ENCODE measurements at regions not wholly inside any gene's neighbourhood (a gene's known extent, or its start where the extent isn't known, plus 50 kb on each side); places are given as distances from the start of the nearest gene placed in this dataset.
"Not testable (repeated sequence)": the region's sequence is repeated elsewhere in the genome, so short reads cannot be mapped to it uniquely, and the experiment has no call there.

DNA sequence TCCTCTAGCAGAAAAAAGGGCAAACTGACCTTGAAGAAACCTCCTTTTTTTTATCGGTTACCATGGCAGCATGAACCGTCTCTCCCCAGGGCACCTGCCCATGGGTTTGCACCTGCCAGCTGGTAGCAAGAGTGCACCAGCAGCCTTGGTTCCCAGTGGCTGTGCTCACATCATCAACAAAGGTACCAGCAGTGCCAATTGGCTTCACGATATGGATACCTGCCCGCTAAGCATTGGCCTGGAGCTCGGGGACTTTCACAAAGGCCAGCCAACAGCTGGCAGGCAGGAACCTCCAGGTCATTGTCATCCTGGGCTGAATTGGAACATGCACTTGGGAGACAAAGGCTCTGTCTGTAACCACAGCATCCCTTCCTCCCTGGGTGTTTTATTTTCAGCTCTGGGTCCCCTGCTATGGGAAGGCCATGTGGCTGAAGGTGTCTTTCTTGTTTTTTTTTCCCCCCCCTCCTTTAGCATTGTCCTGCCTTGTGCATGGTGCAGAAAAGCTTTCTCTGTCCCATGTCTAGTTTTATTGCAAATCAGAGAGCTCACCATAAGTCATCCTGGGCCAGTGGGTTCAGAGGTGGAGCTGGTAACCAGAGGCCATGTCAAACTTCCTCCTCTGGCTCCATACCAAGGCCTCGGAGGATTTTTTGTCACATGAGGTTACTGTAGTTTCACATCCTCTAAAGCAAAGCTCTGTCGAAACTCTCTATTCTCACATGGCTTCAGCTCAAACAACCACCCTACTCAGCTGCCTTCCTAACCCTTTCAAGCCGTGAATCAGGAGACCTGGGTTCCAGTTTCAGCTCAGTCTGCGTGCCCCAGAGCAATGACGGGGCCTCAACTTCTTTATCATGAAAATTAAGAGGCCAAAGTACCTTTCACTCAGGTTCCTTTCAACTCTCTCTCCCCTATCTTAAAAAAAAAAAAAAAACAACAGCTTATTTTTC lies 145.5 kb upstream of the MAP3K1 start:
- DNase-seq (ENCODE audit: low read depth) = peak; percentile 61
- TF ChIP-seq, protein P1, sequence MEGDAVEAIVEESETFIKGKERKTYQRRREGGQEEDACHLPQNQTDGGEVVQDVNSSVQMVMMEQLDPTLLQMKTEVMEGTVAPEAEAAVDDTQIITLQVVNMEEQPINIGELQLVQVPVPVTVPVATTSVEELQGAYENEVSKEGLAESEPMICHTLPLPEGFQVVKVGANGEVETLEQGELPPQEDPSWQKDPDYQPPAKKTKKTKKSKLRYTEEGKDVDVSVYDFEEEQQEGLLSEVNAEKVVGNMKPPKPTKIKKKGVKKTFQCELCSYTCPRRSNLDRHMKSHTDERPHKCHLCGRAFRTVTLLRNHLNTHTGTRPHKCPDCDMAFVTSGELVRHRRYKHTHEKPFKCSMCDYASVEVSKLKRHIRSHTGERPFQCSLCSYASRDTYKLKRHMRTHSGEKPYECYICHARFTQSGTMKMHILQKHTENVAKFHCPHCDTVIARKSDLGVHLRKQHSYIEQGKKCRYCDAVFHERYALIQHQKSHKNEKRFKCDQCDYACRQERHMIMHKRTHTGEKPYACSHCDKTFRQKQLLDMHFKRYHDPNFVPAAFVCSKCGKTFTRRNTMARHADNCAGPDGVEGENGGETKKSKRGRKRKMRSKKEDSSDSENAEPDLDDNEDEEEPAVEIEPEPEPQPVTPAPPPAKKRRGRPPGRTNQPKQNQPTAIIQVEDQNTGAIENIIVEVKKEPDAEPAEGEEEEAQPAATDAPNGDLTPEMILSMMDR (conservative IDR thresholded peaks at IDR 0.05; ENCODE audit: low read depth, low read length) = no peak
- H3K4me3 ChIP-seq (ENCODE audit: low read depth, low read length) = no peak overlapping the region

DNA sequence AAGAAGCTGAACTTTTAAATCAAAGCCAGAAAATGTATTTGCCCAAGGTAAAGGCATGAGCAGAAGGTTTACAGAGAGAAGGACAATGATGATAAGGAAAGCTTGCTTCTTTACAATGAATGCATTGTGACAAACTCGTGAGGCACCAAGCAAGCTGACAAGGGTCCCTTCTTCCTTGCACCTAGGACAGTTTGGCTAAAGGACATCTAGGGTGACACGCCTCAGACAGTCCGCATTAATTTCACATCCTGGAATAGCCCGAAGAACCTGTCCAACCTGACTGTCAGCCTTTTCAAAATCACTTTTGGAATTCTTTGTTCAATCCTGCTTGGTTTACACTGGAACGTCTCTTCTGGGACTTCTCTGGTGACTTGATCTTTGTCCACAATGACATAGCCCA lies 146.4 kb upstream of the MAP3K1 start:
- no peak for DNase-seq (ENCODE audit: low read depth)
- H3K4me3 ChIP-seq (ENCODE audit: low read depth, low read length) = no peak overlapping the region
- TF ChIP-seq, protein P1 (conservative IDR thresholded peaks at IDR 0.05; ENCODE audit: low read depth, low read length) = no peak

DNA sequence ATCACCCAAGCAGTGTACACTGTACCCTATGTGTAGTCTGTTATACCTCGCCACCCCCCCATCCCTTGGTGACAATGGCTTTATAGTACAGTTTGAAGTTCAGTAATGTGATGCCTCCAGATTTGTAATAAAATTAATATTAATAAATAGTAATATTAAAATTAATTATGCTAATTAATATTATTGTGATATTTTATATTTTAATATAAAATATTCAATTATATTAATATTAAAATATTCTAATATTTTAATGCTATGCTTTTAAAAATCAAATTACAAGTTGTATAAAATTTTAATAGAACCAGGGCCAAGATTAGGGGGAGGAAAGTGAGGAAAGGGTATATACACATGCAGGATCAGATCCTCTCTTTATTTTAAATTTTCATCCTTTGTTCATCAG lies 147.7 kb upstream of the MAP3K1 start:
- no peak for DNase-seq (ENCODE audit: low read depth)
- TF ChIP-seq, protein P1 (conservative IDR thresholded peaks at IDR 0.05; ENCODE audit: low read depth, low read length) = no peak
- no peak overlapping the region for H3K4me3 ChIP-seq (ENCODE audit: low read depth, low read length)

DNA sequence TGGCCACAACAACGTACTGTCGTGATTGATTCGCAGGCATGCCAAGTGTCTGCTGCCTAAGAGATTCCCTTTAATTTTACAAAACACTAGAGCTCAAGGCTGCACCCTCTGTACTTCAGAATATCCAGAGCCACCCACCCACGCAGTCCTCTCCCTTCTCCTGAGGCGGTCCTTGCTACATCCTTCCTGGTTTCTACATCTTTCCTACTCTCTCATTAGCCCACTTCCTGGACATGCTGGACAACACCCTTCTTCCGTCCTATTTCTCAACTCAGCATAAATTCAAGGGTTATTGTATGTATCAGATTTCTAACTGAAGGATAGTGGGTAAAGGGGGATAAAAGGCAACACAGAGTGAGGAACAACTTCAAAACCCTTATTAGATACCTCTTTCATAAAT lies 148.4 kb upstream of the MAP3K1 start:
- no peak overlapping the region for H3K4me3 ChIP-seq (ENCODE audit: low read depth, low read length)
- TF ChIP-seq, protein P1 (conservative IDR thresholded peaks at IDR 0.05; ENCODE audit: low read depth, low read length) = no peak
- no peak for DNase-seq (ENCODE audit: low read depth)

DNA sequence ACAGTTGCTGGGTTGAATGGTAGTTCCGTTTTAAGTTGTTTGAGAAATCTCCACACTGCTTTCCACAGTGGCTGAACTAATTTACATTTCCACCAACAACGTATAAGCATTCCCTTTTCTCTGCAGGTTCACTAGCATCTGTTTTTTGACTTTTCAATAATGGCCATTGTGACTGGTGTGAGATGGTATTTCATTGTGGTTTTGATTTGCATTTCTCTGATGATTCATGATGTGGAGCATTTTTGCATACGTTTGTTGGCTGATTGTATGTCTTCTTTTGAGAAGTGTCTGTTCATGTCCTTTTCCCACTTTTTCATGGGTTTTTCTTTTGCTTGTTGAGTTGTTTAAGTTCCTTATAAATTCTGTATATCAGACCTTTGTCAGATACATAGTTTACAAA lies 150.2 kb upstream of the MAP3K1 start:
- not testable (repeated sequence) for H3K4me3 ChIP-seq (ENCODE audit: low read depth, low read length)
- DNase-seq (ENCODE audit: low read depth) = peak; percentile 64

DNA sequence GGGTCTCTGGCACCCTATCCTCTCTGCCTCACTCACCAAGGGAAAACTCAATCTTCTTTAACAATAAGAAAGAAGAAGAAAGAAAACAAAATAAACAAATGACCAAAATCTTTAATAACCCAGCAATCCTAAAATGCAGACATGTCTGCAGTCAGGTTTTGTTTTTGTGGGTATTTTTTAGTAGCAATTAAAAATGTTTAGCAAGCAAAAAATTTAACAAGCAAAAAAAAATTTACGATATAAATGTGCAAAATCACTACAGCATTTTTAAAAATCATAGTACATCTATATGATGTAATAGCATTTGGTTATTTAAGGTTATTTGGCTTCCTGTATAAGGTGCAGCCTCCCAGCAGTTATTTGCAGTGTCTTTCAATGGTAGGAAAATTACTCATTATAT lies 151.3 kb upstream of the MAP3K1 start:
- TF ChIP-seq, protein P1 (conservative IDR thresholded peaks at IDR 0.05; ENCODE audit: low read depth, low read length) = no peak
- no peak for DNase-seq (ENCODE audit: low read depth)
- H3K4me3 ChIP-seq (ENCODE audit: low read depth, low read length) = no peak overlapping the region

DNA sequence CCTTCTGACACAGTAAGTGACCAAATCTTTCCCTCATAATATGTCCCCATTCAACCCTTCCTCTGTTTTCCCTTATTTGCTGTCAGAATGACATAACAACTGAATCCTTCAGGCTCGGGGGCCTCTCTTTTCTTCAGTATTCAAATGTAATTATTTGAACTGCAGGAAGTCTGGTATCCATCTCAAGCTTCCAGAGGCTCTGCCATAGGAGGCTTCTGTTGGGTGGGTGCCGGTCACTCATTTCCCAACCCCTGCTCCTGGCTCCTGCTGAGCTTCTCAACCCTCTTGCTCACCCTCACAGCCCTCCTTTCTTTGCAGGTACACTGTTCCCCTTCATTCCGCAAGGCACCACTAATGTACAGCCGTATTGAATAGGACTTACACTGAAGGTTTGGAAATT lies 151.8 kb upstream of the MAP3K1 start:
- TF ChIP-seq, protein P1 (conservative IDR thresholded peaks at IDR 0.05; ENCODE audit: low read depth, low read length) = no peak
- no peak for DNase-seq (ENCODE audit: low read depth)
- no peak overlapping the region for H3K4me3 ChIP-seq (ENCODE audit: low read depth, low read length)
